ENCODE measurements at regions not wholly inside any gene's neighbourhood (a gene's known extent, or its start where the extent isn't known, plus 50 kb on each side); places are given as distances from the start of the nearest gene placed in this dataset.

DNA sequence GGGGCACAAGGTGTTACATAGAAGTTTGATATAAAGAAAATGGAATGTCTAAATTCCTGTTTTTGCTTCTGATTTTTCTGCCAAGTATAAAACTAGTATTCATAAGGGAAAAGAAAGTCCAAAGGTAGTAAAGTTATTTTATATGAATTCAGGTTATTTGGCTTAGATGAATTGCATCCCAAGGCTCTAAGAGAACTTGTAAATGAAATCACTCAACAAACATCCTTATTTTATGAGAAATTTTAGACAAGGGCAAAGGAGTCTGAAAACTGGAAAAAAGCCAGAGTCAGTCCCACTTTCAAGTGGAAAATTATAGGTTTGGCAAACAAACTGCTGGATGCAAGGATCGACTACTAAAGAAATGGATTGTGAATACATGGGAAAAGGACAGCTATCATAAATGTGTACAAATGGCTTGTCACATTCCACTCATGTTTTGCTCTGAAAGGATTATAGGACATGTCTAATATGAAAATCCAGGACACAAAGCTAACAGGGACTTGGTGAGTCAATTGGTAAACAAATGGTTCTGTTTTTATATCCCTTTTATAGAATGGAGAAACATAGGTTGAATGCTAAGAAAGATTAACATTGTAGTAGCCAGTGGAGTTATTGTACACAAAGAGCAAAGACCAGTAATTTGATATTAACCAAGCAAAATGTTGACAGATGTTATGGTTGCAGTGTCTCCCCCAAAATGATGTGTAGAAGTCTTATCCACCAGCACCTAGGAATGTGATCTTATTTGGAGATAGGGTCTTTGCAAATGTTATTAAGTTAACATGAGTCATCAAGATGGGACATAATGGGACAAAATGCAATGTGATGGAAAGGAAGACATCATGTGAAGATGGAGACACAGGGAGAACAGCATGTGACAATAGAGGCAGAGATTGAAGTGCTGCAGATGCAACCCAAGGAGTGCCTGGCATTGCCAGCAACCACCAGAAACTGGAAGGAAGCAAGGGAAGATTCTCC, 495.7 kb downstream of the TLE1 start:
- no TSS peak for BruUV-seq (replicated peaks)
- Histone ChIP-seq H3K36me3 (ENCODE audit: control insufficient read depth in 2 of 2, insufficient read depth in 2 of 2, low read length in 1 of 2) (no peaks in the 10 kb centered on the region), H3K9ac (ENCODE audit: control insufficient read depth, insufficient read depth, low read length) (no peak overlapping the region), H3K4me2 (ENCODE audit: control insufficient read depth, insufficient read depth) (no peak overlapping the region), H3K27me3 (replicated peaks in 1 of 2; ENCODE audit: control insufficient read depth in 2 of 2, insufficient read depth in 2 of 2, low read length in 1 of 2) (no peaks in the 10 kb centered on the region), H3K27ac (ENCODE audit: control insufficient read depth, insufficient read depth) (no peak overlapping the region), H3K79me2 (ENCODE audit: control insufficient read depth, insufficient read depth, low read length) (no peaks in the 10 kb centered on the region), H3K4me3 (no peak overlapping the region), H3K9me3 (replicated peaks; ENCODE audit: control insufficient read depth, insufficient read depth, low read length) (no peaks in the 10 kb centered on the region), H3K4me1 (ENCODE audit: control insufficient read depth, insufficient read depth, low read length) (no peaks in the 10 kb centered on the region), H2AFZ (ENCODE audit: control insufficient read depth, low read depth, low read length) (no peak overlapping the region), H4K20me1 (ENCODE audit: control insufficient read depth, insufficient read depth) (no peaks in the 10 kb centered on the region)
- RAD21 ChIA-PET (ENCODE audit: unreplicated experiment), result no interaction called here
- CTCF ChIA-PET, result no interaction called here
- intact Hi-C loops (cut with micrococcal nuclease; ENCODE audit: unreplicated experiment), result no loop called here
- SMC1A ChIA-PET (ENCODE audit: uncharacterized antibody, unreplicated experiment), result no interaction called here
- 44% methylated on average over 1 of the region's 1 CpG for WGBS (ENCODE audit: insufficient coverage, insufficient replicate concordance, low lambda C conversion rate, missing lambda C conversion rate)
- POLR2A ChIA-PET, result no interaction called here
- TF ChIP-seq, protein P1, sequence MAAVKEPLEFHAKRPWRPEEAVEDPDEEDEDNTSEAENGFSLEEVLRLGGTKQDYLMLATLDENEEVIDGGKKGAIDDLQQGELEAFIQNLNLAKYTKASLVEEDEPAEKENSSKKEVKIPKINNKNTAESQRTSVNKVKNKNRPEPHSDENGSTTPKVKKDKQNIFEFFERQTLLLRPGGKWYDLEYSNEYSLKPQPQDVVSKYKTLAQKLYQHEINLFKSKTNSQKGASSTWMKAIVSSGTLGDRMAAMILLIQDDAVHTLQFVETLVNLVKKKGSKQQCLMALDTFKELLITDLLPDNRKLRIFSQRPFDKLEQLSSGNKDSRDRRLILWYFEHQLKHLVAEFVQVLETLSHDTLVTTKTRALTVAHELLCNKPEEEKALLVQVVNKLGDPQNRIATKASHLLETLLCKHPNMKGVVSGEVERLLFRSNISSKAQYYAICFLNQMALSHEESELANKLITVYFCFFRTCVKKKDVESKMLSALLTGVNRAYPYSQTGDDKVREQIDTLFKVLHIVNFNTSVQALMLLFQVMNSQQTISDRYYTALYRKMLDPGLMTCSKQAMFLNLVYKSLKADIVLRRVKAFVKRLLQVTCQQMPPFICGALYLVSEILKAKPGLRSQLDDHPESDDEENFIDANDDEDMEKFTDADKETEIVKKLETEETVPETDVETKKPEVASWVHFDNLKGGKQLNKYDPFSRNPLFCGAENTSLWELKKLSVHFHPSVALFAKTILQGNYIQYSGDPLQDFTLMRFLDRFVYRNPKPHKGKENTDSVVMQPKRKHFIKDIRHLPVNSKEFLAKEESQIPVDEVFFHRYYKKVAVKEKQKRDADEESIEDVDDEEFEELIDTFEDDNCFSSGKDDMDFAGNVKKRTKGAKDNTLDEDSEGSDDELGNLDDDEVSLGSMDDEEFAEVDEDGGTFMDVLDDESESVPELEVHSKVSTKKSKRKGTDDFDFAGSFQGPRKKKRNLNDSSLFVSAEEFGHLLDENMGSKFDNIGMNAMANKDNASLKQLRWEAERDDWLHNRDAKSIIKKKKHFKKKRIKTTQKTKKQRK (IDR thresholded peaks at IDR 0.05; ENCODE audit: low read depth, low read length), result no peak
- no peak for TF ChIP-seq TARDBP (IDR thresholded peaks at IDR 0.05; ENCODE audit: borderline replicate concordance)
- TF ChIP-seq POLR2AphosphoS2 (IDR thresholded peaks at IDR 0.05; ENCODE audit: low read depth, low read length), result no peak
- TF ChIP-seq RAD21 (IDR thresholded peaks at IDR 0.05; ENCODE audit: insufficient read depth, low read depth, low read length), result no peak
- TF ChIP-seq ZNF274 (IDR thresholded peaks at IDR 0.05; ENCODE audit: insufficient read depth, insufficient read length), result no peak
- TF ChIP-seq REST (IDR thresholded peaks at IDR 0.05; ENCODE audit: low read depth, low read length), result no peak
- TF ChIP-seq, protein P2, sequence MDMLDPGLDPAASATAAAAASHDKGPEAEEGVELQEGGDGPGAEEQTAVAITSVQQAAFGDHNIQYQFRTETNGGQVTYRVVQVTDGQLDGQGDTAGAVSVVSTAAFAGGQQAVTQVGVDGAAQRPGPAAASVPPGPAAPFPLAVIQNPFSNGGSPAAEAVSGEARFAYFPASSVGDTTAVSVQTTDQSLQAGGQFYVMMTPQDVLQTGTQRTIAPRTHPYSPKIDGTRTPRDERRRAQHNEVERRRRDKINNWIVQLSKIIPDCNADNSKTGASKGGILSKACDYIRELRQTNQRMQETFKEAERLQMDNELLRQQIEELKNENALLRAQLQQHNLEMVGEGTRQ (IDR thresholded peaks at IDR 0.05; ENCODE audit: borderline replicate concordance, low read depth, low read length), result no peak
- no peak for TF ChIP-seq JUND (IDR thresholded peaks at IDR 0.05; ENCODE audit: low read depth, low read length)
- TF ChIP-seq, protein P3, sequence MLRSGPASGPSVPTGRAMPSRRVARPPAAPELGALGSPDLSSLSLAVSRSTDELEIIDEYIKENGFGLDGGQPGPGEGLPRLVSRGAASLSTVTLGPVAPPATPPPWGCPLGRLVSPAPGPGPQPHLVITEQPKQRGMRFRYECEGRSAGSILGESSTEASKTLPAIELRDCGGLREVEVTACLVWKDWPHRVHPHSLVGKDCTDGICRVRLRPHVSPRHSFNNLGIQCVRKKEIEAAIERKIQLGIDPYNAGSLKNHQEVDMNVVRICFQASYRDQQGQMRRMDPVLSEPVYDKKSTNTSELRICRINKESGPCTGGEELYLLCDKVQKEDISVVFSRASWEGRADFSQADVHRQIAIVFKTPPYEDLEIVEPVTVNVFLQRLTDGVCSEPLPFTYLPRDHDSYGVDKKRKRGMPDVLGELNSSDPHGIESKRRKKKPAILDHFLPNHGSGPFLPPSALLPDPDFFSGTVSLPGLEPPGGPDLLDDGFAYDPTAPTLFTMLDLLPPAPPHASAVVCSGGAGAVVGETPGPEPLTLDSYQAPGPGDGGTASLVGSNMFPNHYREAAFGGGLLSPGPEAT (IDR thresholded peaks at IDR 0.05; ENCODE audit: low read depth), result no peak
- TF ChIP-seq, protein P4, sequence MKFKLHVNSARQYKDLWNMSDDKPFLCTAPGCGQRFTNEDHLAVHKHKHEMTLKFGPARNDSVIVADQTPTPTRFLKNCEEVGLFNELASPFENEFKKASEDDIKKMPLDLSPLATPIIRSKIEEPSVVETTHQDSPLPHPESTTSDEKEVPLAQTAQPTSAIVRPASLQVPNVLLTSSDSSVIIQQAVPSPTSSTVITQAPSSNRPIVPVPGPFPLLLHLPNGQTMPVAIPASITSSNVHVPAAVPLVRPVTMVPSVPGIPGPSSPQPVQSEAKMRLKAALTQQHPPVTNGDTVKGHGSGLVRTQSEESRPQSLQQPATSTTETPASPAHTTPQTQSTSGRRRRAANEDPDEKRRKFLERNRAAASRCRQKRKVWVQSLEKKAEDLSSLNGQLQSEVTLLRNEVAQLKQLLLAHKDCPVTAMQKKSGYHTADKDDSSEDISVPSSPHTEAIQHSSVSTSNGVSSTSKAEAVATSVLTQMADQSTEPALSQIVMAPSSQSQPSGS (IDR thresholded peaks at IDR 0.05; ENCODE audit: low read length), result no peak
- DNase-seq (ENCODE audit: low read depth, low spot score) (no peak), ATAC-seq (no peak), FAIRE-seq (no peak)
- in situ Hi-C loops (cut with MboI), result no loop called here

Data from GM12878 (cell line).